H7 (cell line): ENCODE measurements at regions not wholly inside any gene's neighbourhood (a gene's known extent, or its start where the extent isn't known, plus 50 kb on each side); places are given as distances from the start of the nearest gene placed in this dataset.

ENCODE experiments used
- DNase-seq: peaks from one replicate; pipeline ENCODE4 v3.0.0; 2012
- H3K27me3 ChIP-seq: 2 replicates; pipeline ENCODE4 v1.6.0; 2011; ENCODE audit warnings: mild to moderate bottlenecking, low read length; ENCODE audit not compliant: control insufficient read depth, insufficient read depth
- H3K36me3 ChIP-seq: replicated peaks from 2 replicates; pipeline ENCODE4 v1.5.1; 2011; ENCODE audit warnings: low read length; ENCODE audit not compliant: control insufficient read depth, insufficient read depth
- H3K4me3 ChIP-seq: 2 replicates; pipeline ENCODE4 v1.5.1; 2011; ENCODE audit warnings: low read depth, mild to moderate bottlenecking, control low read depth, low read length, moderate library complexity; ENCODE audit not compliant: insufficient read depth

DNA sequence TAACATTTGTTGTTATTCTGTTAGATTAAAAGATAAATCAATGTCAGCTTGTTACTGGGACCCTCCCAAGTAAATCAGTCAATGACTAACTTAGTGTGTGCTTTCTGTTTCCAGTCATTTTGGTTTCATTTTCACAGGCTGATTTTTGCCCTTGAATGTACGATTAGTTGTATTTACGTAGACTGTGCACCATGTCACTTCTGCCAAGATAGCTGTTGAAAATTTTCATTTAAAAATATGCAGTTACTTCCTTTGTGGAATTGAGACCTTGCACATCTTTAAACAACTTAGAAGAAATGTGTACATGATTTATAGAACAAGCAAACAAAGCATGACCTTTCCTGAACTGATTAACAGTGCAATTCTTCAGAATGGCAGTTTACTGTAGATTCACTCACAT lies 944.8 kb upstream of the CITED2 start:
- no peak for DNase-seq
- Histone ChIP-seq H3K36me3 (no peaks in the 10 kb centered on the region), H3K4me3 (no peak overlapping the region), H3K27me3 (no peaks in the 10 kb centered on the region)

DNA sequence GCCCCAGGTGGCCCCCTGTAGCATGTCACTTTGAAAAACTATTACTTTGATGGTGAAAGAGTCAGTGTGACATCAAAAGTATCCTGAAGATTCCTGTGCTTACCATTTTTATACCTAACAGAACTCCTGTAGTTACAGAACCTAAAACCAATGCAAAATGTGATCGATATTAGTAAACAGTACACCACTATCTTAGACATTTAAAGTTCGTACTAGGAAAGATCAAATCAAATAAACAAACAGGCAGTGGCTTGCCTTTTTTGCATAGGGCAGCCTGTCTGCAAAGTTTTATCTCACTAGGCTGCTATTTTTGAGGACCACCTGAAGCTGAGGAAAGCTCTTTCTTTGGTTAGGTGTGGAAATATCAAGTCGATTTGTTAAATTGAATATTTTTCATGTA lies 944.0 kb upstream of the CITED2 start:
- DNase-seq = no peak
- Histone ChIP-seq H3K27me3 (no peaks in the 10 kb centered on the region), H3K4me3 (no peak overlapping the region), H3K36me3 (no peaks in the 10 kb centered on the region)

DNA sequence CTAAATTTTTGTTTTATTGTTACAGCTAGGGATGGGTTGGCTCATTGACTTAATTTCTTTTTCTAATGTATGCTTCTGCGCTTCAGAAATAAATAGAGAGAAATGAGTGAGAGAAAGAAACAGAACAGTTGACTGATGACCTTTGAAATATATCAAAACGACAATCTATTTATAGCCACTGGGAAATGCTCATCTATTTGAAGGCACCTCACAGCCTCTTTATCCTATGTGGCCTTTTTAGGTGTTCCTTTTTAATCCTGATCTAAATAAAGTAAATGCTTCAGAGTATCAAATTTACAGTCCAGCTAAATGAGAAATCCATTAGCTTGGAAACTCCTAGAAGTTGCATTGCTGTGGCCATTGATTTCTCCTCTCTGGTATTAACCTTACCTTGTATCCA lies 943.5 kb upstream of the CITED2 start:
- DNase-seq = no peak
- Histone ChIP-seq H3K36me3 (no peaks in the 10 kb centered on the region), H3K27me3 (no peaks in the 10 kb centered on the region), H3K4me3 (no peak overlapping the region)

DNA sequence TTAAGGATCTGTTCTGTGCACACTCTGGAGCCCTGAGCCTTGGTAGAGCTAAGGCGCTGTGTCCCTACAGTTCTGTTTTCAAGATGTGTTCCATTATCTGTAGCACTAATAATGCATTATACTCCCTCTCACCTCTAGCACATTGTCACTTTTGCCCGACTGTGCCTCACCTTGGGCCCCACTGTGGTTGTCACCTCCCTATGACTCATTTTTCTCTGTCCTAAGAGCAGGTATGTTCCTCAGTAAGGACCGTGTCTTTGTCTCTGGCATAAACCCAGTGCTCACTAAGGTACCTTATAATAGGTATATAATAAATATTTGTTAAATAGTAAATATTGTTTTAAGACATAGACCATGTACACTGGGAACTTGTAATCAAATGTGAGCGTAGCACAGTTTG lies 942.5 kb upstream of the CITED2 start:
- Histone ChIP-seq H3K36me3 (no peaks in the 10 kb centered on the region), H3K27me3 (no peaks in the 10 kb centered on the region), H3K4me3 (no peak overlapping the region)
- DNase-seq = no peak

DNA sequence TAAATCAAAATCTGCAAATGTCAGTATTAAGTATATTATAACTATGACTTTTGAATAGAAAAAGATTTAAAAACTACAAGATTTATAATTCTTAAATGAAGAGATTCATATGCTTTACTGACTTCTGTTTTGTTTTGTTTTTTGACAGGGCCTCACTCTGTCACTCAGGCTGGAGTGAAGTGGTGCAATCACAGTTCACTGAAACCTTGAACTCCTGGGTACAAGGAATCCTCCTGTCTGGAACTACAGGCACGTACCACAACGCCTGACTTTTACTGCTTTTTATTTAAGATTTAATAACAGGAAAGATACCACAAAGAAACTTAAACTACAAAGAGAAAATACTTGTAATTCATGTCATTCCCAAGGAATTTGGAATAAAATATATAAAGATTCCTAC lies 940.2 kb upstream of the CITED2 start:
- DNase-seq = no peak
- no peaks in the 10 kb centered on the region for H3K36me3 ChIP-seq
- no peak overlapping the region for H3K4me3 ChIP-seq
- H3K27me3 ChIP-seq = no peaks in the 10 kb centered on the region

DNA sequence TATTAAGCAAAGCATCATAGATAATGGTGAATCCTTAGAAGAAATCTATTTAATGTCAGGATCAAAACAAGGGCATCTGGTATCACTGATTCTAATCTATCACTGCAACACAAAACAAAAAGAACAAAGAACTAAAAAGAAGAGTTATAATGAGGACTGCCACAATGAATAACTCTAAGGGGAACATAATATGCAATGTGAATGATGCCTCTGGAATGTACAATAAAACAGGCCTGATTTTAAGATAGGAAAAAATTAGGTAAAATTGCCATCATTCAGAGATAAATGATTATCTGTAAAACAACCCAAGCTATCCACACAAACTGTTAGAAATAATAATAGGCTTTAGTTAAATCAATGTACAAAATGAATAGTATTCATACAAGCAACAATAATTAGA lies 936.7 kb upstream of the CITED2 start:
- no peak for DNase-seq

DNA sequence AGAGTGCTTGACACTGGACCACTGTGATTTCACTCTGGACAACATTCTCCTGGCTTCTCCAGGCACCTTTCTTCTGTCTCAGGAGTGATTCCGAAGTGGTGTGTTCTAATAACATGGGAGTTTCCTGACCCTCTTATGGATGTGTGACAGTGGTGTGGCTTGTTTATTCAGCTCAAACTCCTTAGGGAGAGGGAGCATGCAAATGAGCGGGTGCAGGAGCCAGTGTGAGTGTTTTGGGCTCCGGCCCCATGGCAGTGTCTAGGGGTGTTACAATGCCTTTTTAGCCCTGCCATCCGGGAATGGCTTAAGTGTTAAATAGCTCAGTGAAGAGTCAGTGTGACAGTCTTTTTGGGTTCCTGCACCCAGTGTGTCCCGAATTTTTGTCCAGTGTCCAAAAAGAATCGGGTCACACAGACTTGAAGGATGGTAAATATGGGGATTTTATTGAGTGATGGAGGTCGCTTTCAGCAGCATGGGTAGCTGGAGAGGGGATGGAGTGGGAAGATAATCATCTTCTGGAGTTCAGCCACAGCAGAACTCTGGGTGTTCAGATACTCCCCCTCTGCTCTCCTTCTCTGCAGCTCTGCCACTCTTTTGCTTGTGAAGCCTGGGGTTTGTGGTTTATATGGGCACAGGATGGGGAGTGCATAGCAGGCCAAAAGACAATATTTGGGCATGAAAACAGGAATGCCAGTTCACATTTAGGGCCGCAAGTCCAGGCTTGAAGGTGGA lies 928.9 kb upstream of the CITED2 start:
- H3K4me3 ChIP-seq = no peak overlapping the region
- no peak for DNase-seq
- no peaks in the 10 kb centered on the region for H3K36me3 ChIP-seq
- no peaks in the 10 kb centered on the region for H3K27me3 ChIP-seq

More for the DNA sequence above, 936.7 kb upstream of the CITED2 start:
- Histone ChIP-seq H3K36me3 (no peaks in the 10 kb centered on the region), H3K27me3 (no peaks in the 10 kb centered on the region), H3K4me3 (no peak overlapping the region)

DNA sequence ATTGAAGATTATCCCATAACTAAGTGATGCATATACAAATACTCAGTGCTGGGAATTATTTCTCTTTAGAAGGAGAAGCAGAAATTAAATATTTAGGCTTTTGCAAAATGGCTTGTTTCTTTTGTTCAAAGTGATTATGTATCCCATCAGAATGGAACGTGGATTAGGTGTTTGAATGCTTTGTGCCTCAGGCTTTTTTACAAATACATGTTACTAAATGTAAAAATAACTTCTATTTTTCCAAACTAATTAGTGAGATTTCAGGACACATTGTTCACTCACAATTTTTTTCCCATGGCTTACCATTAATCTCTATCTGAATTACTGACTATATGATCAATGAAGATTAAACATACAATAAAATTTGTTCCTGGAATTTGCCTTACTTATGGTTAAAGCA lies 925.9 kb upstream of the CITED2 start:
- H3K36me3 ChIP-seq = no peaks in the 10 kb centered on the region
- H3K4me3 ChIP-seq = no peak overlapping the region
- no peaks in the 10 kb centered on the region for H3K27me3 ChIP-seq
- no peak for DNase-seq

DNA sequence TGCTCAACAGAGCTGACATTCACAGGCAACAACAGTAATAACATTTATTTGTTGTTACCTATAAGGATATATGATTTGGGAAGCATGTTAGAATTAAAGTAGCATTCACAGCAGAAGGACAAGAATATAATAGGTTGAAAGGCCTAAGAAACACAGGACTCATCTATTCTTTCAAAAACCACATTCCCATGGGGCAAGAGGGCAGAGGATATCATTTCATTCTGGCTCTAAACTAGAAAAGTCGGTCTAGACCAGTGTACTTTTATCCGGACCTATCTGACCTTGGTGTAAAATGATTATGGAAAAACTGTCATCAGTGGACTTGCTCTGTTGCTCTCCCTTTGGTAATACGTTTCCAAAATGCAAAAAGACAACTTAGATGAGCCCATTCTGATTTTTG lies 914.7 kb upstream of the CITED2 start:
- DNase-seq = no peak
- Histone ChIP-seq H3K36me3 (no peaks in the 10 kb centered on the region), H3K27me3 (no peaks in the 10 kb centered on the region), H3K4me3 (no peak overlapping the region)

DNA sequence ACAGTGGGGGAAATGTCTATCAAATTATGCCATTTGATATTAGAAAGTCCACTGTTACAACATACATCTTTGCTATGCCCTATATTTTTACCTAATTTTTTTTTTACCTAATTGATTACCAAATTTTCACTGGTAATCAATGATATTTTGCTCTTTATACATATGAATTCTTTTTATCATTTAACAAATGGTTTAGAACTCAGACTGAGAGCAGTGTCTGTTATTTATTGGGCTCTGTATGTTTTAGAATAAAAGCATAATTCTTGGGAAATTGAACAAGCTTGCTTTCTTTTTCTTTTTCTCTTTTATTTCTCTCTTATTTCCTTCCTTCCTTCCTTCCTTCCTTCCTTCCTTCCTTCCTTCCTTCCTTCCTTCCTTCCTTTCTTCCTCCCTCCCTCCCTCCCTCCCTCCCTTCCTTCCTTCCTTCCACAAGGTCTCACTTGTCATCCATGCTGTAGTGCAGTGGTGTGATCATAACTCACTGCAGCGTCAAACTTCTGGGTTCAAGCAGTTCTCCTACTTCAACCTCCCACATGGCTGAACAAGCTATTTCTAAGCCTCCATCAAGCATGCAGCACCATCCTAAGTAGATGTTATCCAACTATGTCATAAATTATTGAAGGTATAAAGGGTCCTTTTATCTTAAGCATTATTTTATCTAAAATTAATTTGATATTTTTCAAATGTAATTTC lies 911.7 kb upstream of the CITED2 start:
- DNase-seq = no peak
- Histone ChIP-seq H3K4me3 (no peak overlapping the region), H3K36me3 (no peaks in the 10 kb centered on the region), H3K27me3 (no peaks in the 10 kb centered on the region)

DNA sequence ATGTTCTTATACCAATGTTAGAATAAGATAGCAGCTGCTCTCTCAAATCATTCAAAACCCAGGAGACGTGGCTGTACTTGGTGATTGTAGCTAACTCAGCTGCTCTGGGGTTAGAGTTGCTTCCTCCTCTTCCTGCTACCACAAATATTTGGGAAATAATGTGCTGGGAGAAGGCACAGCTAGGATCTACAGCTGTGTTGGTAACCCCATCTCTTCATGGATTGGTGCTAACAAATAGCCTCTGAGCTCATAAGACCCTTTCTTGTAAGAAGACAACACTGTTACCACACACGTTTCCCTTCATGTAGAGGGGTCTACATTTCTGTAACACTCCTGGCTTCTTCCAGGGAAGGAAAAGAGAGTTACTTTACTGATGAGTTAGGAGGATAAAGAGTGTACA lies 911.0 kb upstream of the CITED2 start:
- Histone ChIP-seq H3K27me3 (no peaks in the 10 kb centered on the region), H3K36me3 (no peaks in the 10 kb centered on the region), H3K4me3 (no peak overlapping the region)
- no peak for DNase-seq

DNA sequence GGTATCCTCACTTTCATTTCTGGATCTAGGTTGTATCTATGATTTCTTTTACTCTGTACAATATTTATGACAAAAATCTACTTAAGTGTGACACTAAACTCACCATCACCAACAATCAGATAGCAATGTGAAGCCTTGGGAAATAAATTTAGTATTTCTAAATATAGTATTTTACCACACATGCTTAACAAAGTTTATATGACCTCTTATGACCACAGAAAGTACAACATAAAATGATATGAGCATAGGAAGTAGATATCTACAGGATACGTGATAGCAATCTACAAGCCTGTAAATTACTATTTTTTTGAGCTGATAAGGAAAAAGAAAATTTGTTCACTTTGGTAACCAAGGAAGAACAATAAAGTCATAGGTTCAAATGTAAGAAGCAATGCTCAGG lies 910.4 kb upstream of the CITED2 start:
- Histone ChIP-seq H3K27me3 (no peaks in the 10 kb centered on the region), H3K4me3 (no peak overlapping the region), H3K36me3 (no peaks in the 10 kb centered on the region)
- DNase-seq = no peak

DNA sequence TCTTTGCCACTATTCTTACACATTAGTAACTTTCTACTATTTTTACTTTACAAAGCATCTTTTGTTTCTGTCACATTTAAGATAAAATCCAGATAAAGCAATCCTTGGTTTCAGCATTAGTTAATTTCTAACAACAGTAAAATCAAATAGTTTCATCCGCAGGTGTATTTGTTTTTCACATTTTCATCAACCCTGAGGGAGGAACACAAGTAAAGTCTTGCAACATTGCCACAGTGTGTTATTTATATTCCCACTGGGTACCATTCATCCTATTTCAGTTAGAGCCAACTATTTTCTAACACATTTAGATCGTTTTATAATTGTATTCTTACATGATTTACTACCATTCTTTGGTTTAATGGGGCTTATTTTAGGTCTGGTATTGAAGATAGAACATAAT lies 908.7 kb upstream of the CITED2 start:
- Histone ChIP-seq H3K4me3 (no peak overlapping the region), H3K36me3 (no peaks in the 10 kb centered on the region), H3K27me3 (no peaks in the 10 kb centered on the region)
- no peak for DNase-seq

DNA sequence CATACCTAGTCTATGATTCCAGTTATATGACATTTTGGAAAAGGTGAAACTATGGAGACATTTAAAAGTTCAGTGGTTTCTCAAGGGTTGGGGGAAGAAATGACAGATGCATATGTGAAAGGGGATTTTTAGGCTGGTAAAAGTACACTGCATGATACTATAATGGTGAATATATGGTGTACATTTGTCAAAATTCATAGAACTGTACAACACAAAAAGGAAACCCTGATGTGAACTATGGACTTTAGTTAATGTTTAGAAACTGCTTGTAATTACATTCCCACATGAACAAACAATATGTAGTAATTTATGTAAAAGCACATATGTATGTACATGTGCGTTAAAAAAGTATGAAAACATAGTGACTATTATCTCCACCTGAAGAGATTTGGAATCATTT lies 907.3 kb upstream of the CITED2 start:
- H3K27me3 ChIP-seq = no peaks in the 10 kb centered on the region

DNA sequence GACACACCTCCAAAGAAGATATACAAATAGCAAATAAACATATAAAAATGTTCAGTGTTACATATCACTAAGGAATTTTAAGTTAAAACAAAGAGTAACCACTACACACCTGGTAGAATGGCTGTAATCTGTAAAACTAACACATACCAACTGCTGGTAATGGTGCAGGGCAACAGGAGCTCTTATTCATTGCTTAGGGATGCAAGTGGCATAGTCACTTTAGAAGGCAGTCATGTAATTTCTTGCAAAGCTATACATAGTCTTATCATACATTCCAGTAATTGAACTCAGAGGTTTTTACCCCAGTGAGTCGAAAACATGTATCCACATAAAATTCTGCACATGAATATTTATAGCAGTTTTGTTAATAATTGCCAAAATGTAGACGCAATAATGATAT lies 906.8 kb upstream of the CITED2 start:
- no peak for DNase-seq

More for the DNA sequence above, 907.3 kb upstream of the CITED2 start:
- DNase-seq = no peak
- Histone ChIP-seq H3K4me3 (no peak overlapping the region), H3K36me3 (no peaks in the 10 kb centered on the region)

More for the DNA sequence above, 906.8 kb upstream of the CITED2 start:
- Histone ChIP-seq H3K4me3 (no peak overlapping the region), H3K27me3 (no peaks in the 10 kb centered on the region), H3K36me3 (no peaks in the 10 kb centered on the region)
